SK-N-SH (cell line): ENCODE measurements at regions not wholly inside any gene's neighbourhood (a gene's known extent, or its start where the extent isn't known, plus 50 kb on each side); places are given as distances from the start of the nearest gene placed in this dataset.

Experiments
- CTCF ChIA-PET: fragments of 300-600, 350-600 bp; formaldehyde crosslinking; extraction: SDS; loops from one replicate; lab custom pipeline; 2021; lab: Yijun Ruan, JAX
- POLR2A ChIA-PET: fragments of 350-600 bp; sonication (Branson Sonifier 250); formaldehyde crosslinking; extraction: SDS; loops from one replicate; lab custom pipeline; 2020; ENCODE audit warnings: antibody characterized with exemption, inconsistent platforms; lab: Yijun Ruan, JAX
- DNase-seq: peaks from one replicate; pipeline ENCODE4 v3.0.0; 2012
- H2AFZ ChIP-seq: fragments of 200-600 bp; sonication (generic); 2 replicates; pipeline ENCODE4 v1.8.1; 2016; ENCODE audit warnings: antibody characterized with exemption, mild to moderate bottlenecking, low read depth
- H3F3A ChIP-seq: fragments of 200-600 bp; sonication (generic); replicated peaks from 2 replicates; pipeline ENCODE3; 2016; ENCODE audit warnings: antibody characterized with exemption, mild to moderate bottlenecking; ENCODE audit not compliant: insufficient read depth
- H3K27ac ChIP-seq, 2 experiments: fragments of 200-500 bp in 1 of 2; fragments of 200-600 bp in 1 of 2; sonication (Bioruptor generic) in 1 of 2; sonication (generic), shearing (Covaris generic) in 1 of 2; 2 replicates each; pipeline versions ENCODE4 v1.5.1 to v1.6.1; 2014 to 2016; ENCODE audit warnings: low read depth in 2 of 2, inconsistent platforms in 1 of 2, low read length in 1 of 2, mild to moderate bottlenecking in 1 of 2, mixed read lengths in 1 of 2
- H3K27me3 ChIP-seq: fragments of 200-600 bp; sonication (generic), shearing (Covaris generic); 2 replicates; pipeline ENCODE4 v1.6.1; 2016; ENCODE audit warnings: mixed run types; ENCODE audit not compliant: insufficient read depth
- H3K36me3 ChIP-seq, 2 experiments: fragments of 200-500 bp in 1 of 2; fragments of 200-600 bp in 1 of 2; sonication (Bioruptor generic) in 1 of 2; sonication (generic) in 1 of 2; replicated peaks in 1 of 2; 2 replicates each; pipeline versions ENCODE3 to v1.5.1; 2014 to 2016; ENCODE audit warnings: low read length in 1 of 2, mild to moderate bottlenecking in 1 of 2; ENCODE audit not compliant: insufficient read depth in 2 of 2, control insufficient read depth in 1 of 2
- H3K4me1 ChIP-seq, 2 experiments: fragments of 200-500 bp in 1 of 2; fragments of 200-600 bp in 1 of 2; sonication (Bioruptor generic) in 1 of 2; sonication (generic), shearing (Covaris generic) in 1 of 2; 2 replicates each; pipeline versions ENCODE4 v1.5.1 to v1.6.1; 2014 to 2016; ENCODE audit warnings: low read depth in 1 of 2, low read length in 1 of 2, mixed run types in 1 of 2; ENCODE audit not compliant: insufficient read depth in 2 of 2, control insufficient read depth in 1 of 2
- H3K4me2 ChIP-seq: fragments of 200-600 bp; sonication (generic), shearing (Covaris generic); 2 replicates; pipeline ENCODE4 v1.6.1; 2017; ENCODE audit warnings: mixed run types
- H3K4me3 ChIP-seq, 2 experiments: fragments of 200-500 bp in 1 of 2; fragments of 200-600 bp in 1 of 2; sonication (Bioruptor generic) in 1 of 2; sonication (generic), shearing (Covaris generic) in 1 of 2; 2 replicates each; pipeline versions ENCODE4 v1.5.1 to v1.8.1; 2014 to 2016; ENCODE audit warnings: low read depth in 2 of 2, inconsistent platforms in 1 of 2, low read length in 1 of 2, mild to moderate bottlenecking in 1 of 2, mixed read lengths in 1 of 2, moderate library complexity in 1 of 2
- H3K79me2 ChIP-seq: fragments of 200-600 bp; sonication (generic); 2 replicates; pipeline ENCODE4 v1.8.1; 2017; ENCODE audit warnings: mild to moderate bottlenecking; ENCODE audit not compliant: insufficient read depth
- H3K9ac ChIP-seq: fragments of 200-600 bp; sonication (generic); 2 replicates; pipeline ENCODE4 v1.6.1; 2017; ENCODE audit warnings: mixed run types
- H3K9me2 ChIP-seq: fragments of 200-600 bp; sonication (generic); 2 replicates; pipeline ENCODE4 v1.6.1; 2017; ENCODE audit warnings: mixed run types
- H3K9me3 ChIP-seq: fragments of 200-600 bp; sonication (generic); 2 replicates; pipeline ENCODE4 v1.6.1; 2017; ENCODE audit warnings: mixed run types, mild to moderate bottlenecking, moderate library complexity
- H4K20me1 ChIP-seq: fragments of 200-600 bp; sonication (generic); 2 replicates; pipeline ENCODE4 v1.6.1; 2017; ENCODE audit warnings: mild to moderate bottlenecking, mixed run types; ENCODE audit not compliant: insufficient read depth
- CHD2 ChIP-seq: fragments of 150-350 bp; IDR thresholded peaks from 2 replicates; pipeline ENCODE4 v1.6.1; 2018; ENCODE audit warnings: low read length; ENCODE audit not compliant: partially characterized antibody
- CTCF ChIP-seq: fragments of 200-600 bp; sonication (generic); IDR thresholded peaks from 2 replicates; pipeline ENCODE4 v1.6.1; 2017; ENCODE audit warnings: antibody characterized with exemption, mild to moderate bottlenecking, moderate library complexity
- ELF1 ChIP-seq: IDR thresholded peaks from 2 replicates; pipeline ENCODE4 v1.4.0; 2012
- EZH2phosphoT487 ChIP-seq: fragments of 200-600 bp; sonication (generic); IDR thresholded peaks from 2 replicates; pipeline ENCODE4 v1.6.1; 2017; ENCODE audit warnings: low read depth, mixed run types, mild to moderate bottlenecking, antibody characterized with exemption, moderate library complexity, borderline replicate concordance
- FOSL2 ChIP-seq: IDR thresholded peaks from 2 replicates; pipeline ENCODE4 v1.4.0; 2012; ENCODE audit warnings: low read depth, mild to moderate bottlenecking, moderate library complexity, borderline replicate concordance
- FOXJ3 ChIP-seq: sonication (generic); formaldehyde crosslinking; IDR thresholded peaks from 2 replicates; pipeline ENCODE4 v1.5.1; 2020; ENCODE audit warnings: mild to moderate bottlenecking, missing genetic modification reagents
- GATA2 ChIP-seq: sonication (generic); formaldehyde crosslinking; IDR thresholded peaks from 2 replicates; pipeline ENCODE4 v1.5.0; 2020; ENCODE audit warnings: mild to moderate bottlenecking, missing genetic modification reagents
- MEF2A ChIP-seq: IDR thresholded peaks from 2 replicates; pipeline ENCODE4 v1.4.0; 2012; ENCODE audit warnings: low read depth, borderline replicate concordance
- MXI1 ChIP-seq: IDR thresholded peaks from 2 replicates; pipeline ENCODE4 v1.6.1; 2012; ENCODE audit warnings: mild to moderate bottlenecking, low read depth, low read length, improper control_type of control experiment
- NRF1 ChIP-seq: IDR thresholded peaks from 2 replicates; pipeline ENCODE4 v1.6.1; 2012; ENCODE audit warnings: low read depth, mild to moderate bottlenecking, low read length
- POLR2AphosphoS5 ChIP-seq: IDR thresholded peaks from 2 replicates; pipeline ENCODE4 v1.6.1; 2012; ENCODE audit warnings: low read depth, low read length
- RAD21 ChIP-seq: IDR thresholded peaks from 2 replicates; pipeline ENCODE4 v1.6.1; 2012; ENCODE audit warnings: mild to moderate bottlenecking, low read length
- RCOR1 ChIP-seq: fragments of 150-350 bp; IDR thresholded peaks from 2 replicates; pipeline ENCODE4 v1.6.1; 2017; ENCODE audit warnings: antibody characterized with exemption, low read length
- SMC3 ChIP-seq: IDR thresholded peaks from 2 replicates; pipeline ENCODE4 v1.6.1; 2012; ENCODE audit warnings: low read depth, low read length, improper control_type of control experiment
- TAF1 ChIP-seq: IDR thresholded peaks from 2 replicates; pipeline ENCODE4 v1.6.1; 2012; ENCODE audit warnings: low read depth, mild to moderate bottlenecking, low read length, moderate library complexity, borderline replicate concordance
- TCF12 ChIP-seq: IDR thresholded peaks from 2 replicates; pipeline ENCODE4 v1.4.0; 2012
- TEAD4 ChIP-seq: IDR thresholded peaks from 2 replicates; pipeline ENCODE4 v1.4.0; 2012; ENCODE audit warnings: mild to moderate bottlenecking, borderline replicate concordance; ENCODE audit not compliant: insufficient read depth
- USF2 ChIP-seq: fragments of 150-350 bp; IDR thresholded peaks from 2 replicates; pipeline ENCODE4 v1.6.1; 2017; ENCODE audit warnings: antibody characterized with exemption, low read length, low read depth, borderline replicate concordance
- YY1 ChIP-seq: IDR thresholded peaks from 2 replicates; pipeline ENCODE4 v1.4.0; 2012; ENCODE audit warnings: low read depth, mild to moderate bottlenecking
- WGBS: methylation state at CpG from one replicate; pipeline ENCODE4 v1.1.6; 2017; ENCODE audit warnings: low lambda C conversion rate; 5-methylcytosine and 5-hydroxymethylcytosine counted together
- TF ChIP-seq, protein P1 (sequence below): IDR thresholded peaks from 2 replicates; pipeline ENCODE4 v1.4.0; 2012; ENCODE audit warnings: low read depth, borderline replicate concordance
- TF ChIP-seq, protein P2 (sequence below): IDR thresholded peaks from 2 replicates; pipeline ENCODE4 v1.4.0; 2012; ENCODE audit warnings: low read depth, borderline replicate concordance
- TF ChIP-seq, protein P3 (sequence below): fragments of 150-350 bp; IDR thresholded peaks from 2 replicates; pipeline ENCODE4 v1.6.1; 2016; ENCODE audit warnings: mild to moderate bottlenecking, low read depth, low read length

DNA sequence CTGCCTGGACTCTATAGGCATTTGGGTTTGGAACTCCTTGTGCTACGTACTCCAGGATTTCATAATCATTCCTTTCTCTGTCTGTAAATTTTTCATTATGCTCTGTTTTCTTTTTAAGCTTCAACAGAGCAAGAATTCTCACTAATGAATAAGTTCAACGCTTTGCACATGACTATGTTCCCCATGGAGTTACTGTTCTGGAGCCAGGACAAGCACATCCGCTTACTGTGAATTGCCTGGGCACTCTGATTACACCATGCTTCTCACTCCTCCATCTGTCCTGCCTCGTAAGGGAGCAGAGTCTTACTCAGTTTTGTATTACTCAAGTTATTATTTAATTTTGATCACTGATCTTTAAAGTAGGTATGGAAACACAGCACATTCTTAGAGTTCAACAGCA is 472.7 kb downstream of the RAP2B start (continued):
- TF ChIP-seq TAF1 (no peak), SMC3 (no peak), POLR2AphosphoS5 (no peak), USF2 (no peak), MXI1 (no peak)
- TF ChIP-seq, protein P1, sequence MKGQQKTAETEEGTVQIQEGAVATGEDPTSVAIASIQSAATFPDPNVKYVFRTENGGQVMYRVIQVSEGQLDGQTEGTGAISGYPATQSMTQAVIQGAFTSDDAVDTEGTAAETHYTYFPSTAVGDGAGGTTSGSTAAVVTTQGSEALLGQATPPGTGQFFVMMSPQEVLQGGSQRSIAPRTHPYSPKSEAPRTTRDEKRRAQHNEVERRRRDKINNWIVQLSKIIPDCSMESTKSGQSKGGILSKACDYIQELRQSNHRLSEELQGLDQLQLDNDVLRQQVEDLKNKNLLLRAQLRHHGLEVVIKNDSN, result no peak

- H3K4me3 ChIP-seq, result no peak overlapping the region
- H3K36me3 ChIP-seq, result no peaks in the 10 kb centered on the region
- no peaks in the 10 kb centered on the region for H4K20me1 ChIP-seq
- peak overlapping the region; percentile 60; the same call in 1 of the 2 replicates for H2AFZ ChIP-seq
- ChIA-PET POLR2A (no interaction called here), CTCF (no interaction called here)
- no peaks in the 10 kb centered on the region for H3F3A ChIP-seq
- 10% methylated on average over 1 of the region's 1 CpG for WGBS
- no peaks in the 10 kb centered on the region; the same call in 1 of the 2 replicates for H3K27me3 ChIP-seq
- no peak overlapping the region for H3K9ac ChIP-seq
- DNase-seq, result no peak
- no peaks in the 10 kb centered on the region for H3K9me3 ChIP-seq
- no peaks in the 10 kb centered on the region for H3K79me2 ChIP-seq
- H3K4me2 ChIP-seq, result no peak overlapping the region
- H3K27ac ChIP-seq, result no peak overlapping the region
- TF ChIP-seq, protein P2, sequence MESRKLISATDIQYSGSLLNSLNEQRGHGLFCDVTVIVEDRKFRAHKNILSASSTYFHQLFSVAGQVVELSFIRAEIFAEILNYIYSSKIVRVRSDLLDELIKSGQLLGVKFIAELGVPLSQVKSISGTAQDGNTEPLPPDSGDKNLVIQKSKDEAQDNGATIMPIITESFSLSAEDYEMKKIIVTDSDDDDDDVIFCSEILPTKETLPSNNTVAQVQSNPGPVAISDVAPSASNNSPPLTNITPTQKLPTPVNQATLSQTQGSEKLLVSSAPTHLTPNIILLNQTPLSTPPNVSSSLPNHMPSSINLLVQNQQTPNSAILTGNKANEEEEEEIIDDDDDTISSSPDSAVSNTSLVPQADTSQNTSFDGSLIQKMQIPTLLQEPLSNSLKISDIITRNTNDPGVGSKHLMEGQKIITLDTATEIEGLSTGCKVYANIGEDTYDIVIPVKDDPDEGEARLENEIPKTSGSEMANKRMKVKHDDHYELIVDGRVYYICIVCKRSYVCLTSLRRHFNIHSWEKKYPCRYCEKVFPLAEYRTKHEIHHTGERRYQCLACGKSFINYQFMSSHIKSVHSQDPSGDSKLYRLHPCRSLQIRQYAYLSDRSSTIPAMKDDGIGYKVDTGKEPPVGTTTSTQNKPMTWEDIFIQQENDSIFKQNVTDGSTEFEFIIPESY, result no peak
- TF ChIP-seq MEF2A, result no peak
- no peak for TF ChIP-seq TAF1
- TF ChIP-seq ELF1, result no peak
- no peak for TF ChIP-seq YY1
- TF ChIP-seq RAD21, result no peak
- no peak for TF ChIP-seq CTCF
- TF ChIP-seq GATA2 (CRISPR knock-in tag), result no peak
- TF ChIP-seq CHD2, result no peak
- no peak for TF ChIP-seq EZH2phosphoT487
- no peak for TF ChIP-seq NRF1
- TF ChIP-seq FOXJ3 (CRISPR knock-in tag), result no peak
- TF ChIP-seq RCOR1, result no peak
- no peak for TF ChIP-seq TCF12
- TF ChIP-seq TEAD4, result no peak
- no peak for TF ChIP-seq SMC3
- no peak for TF ChIP-seq FOSL2
- TF ChIP-seq, protein P3, sequence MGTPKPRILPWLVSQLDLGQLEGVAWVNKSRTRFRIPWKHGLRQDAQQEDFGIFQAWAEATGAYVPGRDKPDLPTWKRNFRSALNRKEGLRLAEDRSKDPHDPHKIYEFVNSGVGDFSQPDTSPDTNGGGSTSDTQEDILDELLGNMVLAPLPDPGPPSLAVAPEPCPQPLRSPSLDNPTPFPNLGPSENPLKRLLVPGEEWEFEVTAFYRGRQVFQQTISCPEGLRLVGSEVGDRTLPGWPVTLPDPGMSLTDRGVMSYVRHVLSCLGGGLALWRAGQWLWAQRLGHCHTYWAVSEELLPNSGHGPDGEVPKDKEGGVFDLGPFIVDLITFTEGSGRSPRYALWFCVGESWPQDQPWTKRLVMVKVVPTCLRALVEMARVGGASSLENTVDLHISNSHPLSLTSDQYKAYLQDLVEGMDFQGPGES, result no peak
- H3K4me1 ChIP-seq, result no peaks in the 10 kb centered on the region
- H3K9me2 ChIP-seq, result no peaks in the 10 kb centered on the region
These were observed 477.6 kb downstream of the RAP2B start for GRCh38 chr3:153639631-153640030.
